Fibroblast of lung (primary cell): ENCODE measurements at regions not wholly inside any gene's neighbourhood (a gene's known extent, or its start where the extent isn't known, plus 50 kb on each side); places are given as distances from the start of the nearest gene placed in this dataset.

ENCODE experiments used
- DNase-seq, 2 donors: peaks; one replicate each; pipeline versions ENCODE4 v3.0.0 to v3.0.0-alpha.2; 2010; ENCODE audit warnings: low read depth in 2 of 2
- H2AFZ ChIP-seq: 2 replicates; pipeline ENCODE4 v1.5.1; 2012; ENCODE audit warnings: low read length, control low read depth, inconsistent platforms
- H3K27ac ChIP-seq: 2 replicates; pipeline ENCODE4 v1.5.1; 2011; ENCODE audit warnings: low read length, control low read depth; ENCODE audit not compliant: insufficient read depth
- H3K27me3 ChIP-seq: 2 replicates; pipeline ENCODE4 v1.5.1; 2011; ENCODE audit warnings: mild to moderate bottlenecking, low read length; ENCODE audit not compliant: control insufficient read depth, insufficient read depth
- H3K36me3 ChIP-seq: 2 replicates; pipeline ENCODE4 v1.5.1; 2011; ENCODE audit warnings: low read length; ENCODE audit not compliant: control insufficient read depth, insufficient read depth
- H3K4me1 ChIP-seq: 2 replicates; pipeline ENCODE4 v1.5.1; 2011; ENCODE audit warnings: low read length; ENCODE audit not compliant: control insufficient read depth, insufficient read depth; ENCODE audit errors: extremely low read depth
- H3K4me2 ChIP-seq: 2 replicates; pipeline ENCODE4 v1.5.1; 2011; ENCODE audit warnings: low read length, control low read depth; ENCODE audit not compliant: insufficient read depth; ENCODE audit errors: extremely low read depth
- H3K4me3 ChIP-seq, 4 experiments: fragments of 200-600 bp in 1 of 4; sonication (generic) in 1 of 4; replicated peaks in 1 of 4; 2 replicates each; pipeline ENCODE4 v1.5.1; 2011 to 2016; ENCODE audit warnings: low read length in 4 of 4, low read depth in 3 of 4, mild to moderate bottlenecking in 3 of 4, control low read depth in 2 of 4, inconsistent platforms in 1 of 4, mixed read lengths in 1 of 4; ENCODE audit not compliant: insufficient read depth in 1 of 4; ENCODE audit errors: control extremely low read depth in 1 of 4
- H3K79me2 ChIP-seq: 2 replicates; pipeline ENCODE4 v1.5.1; 2012; ENCODE audit warnings: mild to moderate bottlenecking, low read length, inconsistent platforms; ENCODE audit not compliant: control insufficient read depth, insufficient read depth
- H3K9ac ChIP-seq: 2 replicates; pipeline ENCODE4 v1.5.1; 2011; ENCODE audit warnings: mild to moderate bottlenecking, low read length, control low read depth; ENCODE audit not compliant: insufficient read depth
- H3K9me3 ChIP-seq: 2 replicates; pipeline ENCODE4 v1.5.1; 2012; ENCODE audit warnings: low read depth, low read length; ENCODE audit not compliant: control insufficient read depth, insufficient read depth
- H4K20me1 ChIP-seq: 2 replicates; pipeline ENCODE4 v1.5.1; 2011; ENCODE audit warnings: low read length; ENCODE audit not compliant: control insufficient read depth, insufficient read depth; ENCODE audit errors: extremely low read depth
- EZH2 ChIP-seq: IDR thresholded peaks from 2 replicates; pipeline ENCODE4 v1.5.1; 2012; ENCODE audit warnings: low read length, control low read depth, mild to moderate bottlenecking; ENCODE audit errors: missing control alignments
- TF ChIP-seq, protein P1 (sequence below), 2 donors: IDR thresholded peaks in 1 of 2; conservative IDR thresholded peaks in 1 of 2; 1 replicate in 1 of 2; 2 replicates in 1 of 2; pipeline ENCODE4 v1.5.1; 2011 to 2012; ENCODE audit warnings: low read length in 2 of 2, control low read depth in 1 of 2, inconsistent platforms in 1 of 2, low read depth in 1 of 2, mild to moderate bottlenecking in 1 of 2

DNA sequence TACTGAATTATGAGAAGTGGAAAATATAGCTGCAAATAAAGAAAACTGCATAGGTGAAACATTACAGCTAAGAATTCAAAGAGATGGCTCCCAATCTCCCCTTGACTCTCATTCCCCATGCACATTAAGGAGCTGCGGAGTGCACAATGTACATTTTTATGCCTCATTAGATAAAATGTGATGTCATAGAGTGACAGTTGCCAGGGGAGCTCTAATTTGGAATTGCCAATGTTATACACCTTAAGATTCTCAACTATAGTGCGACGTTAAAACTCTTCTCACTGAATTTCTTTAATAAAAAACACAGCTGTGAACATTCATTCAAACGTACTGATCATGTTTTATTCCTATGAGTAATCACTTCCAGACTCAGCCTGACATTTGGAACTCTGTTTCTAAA lies 386.9 kb upstream of the CELF2 start:
- Histone ChIP-seq H3K36me3 (no peaks in the 10 kb centered on the region), H4K20me1 (no peaks in the 10 kb centered on the region), H3K9me3 (no peaks in the 10 kb centered on the region), H3K27me3 (peaks cover 4% of the 10 kb centered on the region), H3K4me2 (no peak overlapping the region), H2AFZ (no peak overlapping the region), H3K79me2 (no peaks in the 10 kb centered on the region), H3K4me3 (no peak overlapping the region), H3K4me1 (no peaks in the 10 kb centered on the region), H3K27ac (no peak overlapping the region), H3K9ac (no peak overlapping the region)
- DNase-seq: no peak
- no peak for TF ChIP-seq EZH2
- TF ChIP-seq, protein P1, sequence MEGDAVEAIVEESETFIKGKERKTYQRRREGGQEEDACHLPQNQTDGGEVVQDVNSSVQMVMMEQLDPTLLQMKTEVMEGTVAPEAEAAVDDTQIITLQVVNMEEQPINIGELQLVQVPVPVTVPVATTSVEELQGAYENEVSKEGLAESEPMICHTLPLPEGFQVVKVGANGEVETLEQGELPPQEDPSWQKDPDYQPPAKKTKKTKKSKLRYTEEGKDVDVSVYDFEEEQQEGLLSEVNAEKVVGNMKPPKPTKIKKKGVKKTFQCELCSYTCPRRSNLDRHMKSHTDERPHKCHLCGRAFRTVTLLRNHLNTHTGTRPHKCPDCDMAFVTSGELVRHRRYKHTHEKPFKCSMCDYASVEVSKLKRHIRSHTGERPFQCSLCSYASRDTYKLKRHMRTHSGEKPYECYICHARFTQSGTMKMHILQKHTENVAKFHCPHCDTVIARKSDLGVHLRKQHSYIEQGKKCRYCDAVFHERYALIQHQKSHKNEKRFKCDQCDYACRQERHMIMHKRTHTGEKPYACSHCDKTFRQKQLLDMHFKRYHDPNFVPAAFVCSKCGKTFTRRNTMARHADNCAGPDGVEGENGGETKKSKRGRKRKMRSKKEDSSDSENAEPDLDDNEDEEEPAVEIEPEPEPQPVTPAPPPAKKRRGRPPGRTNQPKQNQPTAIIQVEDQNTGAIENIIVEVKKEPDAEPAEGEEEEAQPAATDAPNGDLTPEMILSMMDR (conservative IDR thresholded peaks at IDR 0.05 in 1 of 2, IDR thresholded peaks at IDR 0.05 in 1 of 2; ENCODE audit: low read depth in 1 of 2, low read length in 2 of 2): no peak

GRCh38 chr10:10642189-10642588 lies 375.5 kb upstream of the CELF2 start:
- Histone ChIP-seq H3K27me3 (no peaks in the 10 kb centered on the region), H3K79me2 (no peaks in the 10 kb centered on the region), H3K4me2 (no peak overlapping the region), H3K9ac (no peak overlapping the region), H3K9me3 (no peaks in the 10 kb centered on the region), H3K4me3 (no peak overlapping the region), H3K4me1 (no peaks in the 10 kb centered on the region), H2AFZ (no peak overlapping the region), H3K27ac (no peak overlapping the region), H4K20me1 (no peaks in the 10 kb centered on the region), H3K36me3 (no peaks in the 10 kb centered on the region)
- DNase-seq: no peak
- TF ChIP-seq, protein P1 (conservative IDR thresholded peaks at IDR 0.05 in 1 of 2, IDR thresholded peaks at IDR 0.05 in 1 of 2; ENCODE audit: low read depth in 1 of 2, low read length in 2 of 2): no peak
- no peak for TF ChIP-seq EZH2

DNA sequence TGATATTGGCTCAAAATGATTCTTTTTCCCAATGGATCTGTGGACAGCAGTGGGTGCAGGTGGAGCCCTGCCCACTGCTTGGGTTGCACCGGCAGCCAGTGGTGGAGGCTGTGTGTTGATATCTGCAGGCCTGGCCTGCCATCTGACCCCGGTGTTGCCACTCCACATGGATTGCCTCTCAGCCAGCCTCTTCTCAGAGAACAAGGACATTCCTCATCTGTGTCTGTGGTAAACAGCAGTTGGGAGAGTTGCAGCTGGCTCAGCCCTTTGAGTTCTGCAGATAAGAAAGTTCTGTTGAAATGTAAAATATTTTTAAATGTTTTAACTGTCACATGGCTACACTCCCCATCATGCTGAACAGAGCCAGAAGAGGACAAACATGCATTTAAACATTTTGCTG lies 374.9 kb upstream of the CELF2 start:
- Histone ChIP-seq H3K4me3 (no peak overlapping the region), H3K9ac (no peak overlapping the region), H2AFZ (no peak overlapping the region), H4K20me1 (no peaks in the 10 kb centered on the region), H3K27ac (no peak overlapping the region), H3K9me3 (no peaks in the 10 kb centered on the region), H3K36me3 (no peaks in the 10 kb centered on the region), H3K4me2 (no peak overlapping the region), H3K4me1 (no peaks in the 10 kb centered on the region), H3K27me3 (no peaks in the 10 kb centered on the region), H3K79me2 (no peaks in the 10 kb centered on the region)
- DNase-seq: peak; percentile 8 to 87
- TF ChIP-seq, protein P1 (conservative IDR thresholded peaks at IDR 0.05 in 1 of 2, IDR thresholded peaks at IDR 0.05 in 1 of 2; ENCODE audit: low read depth in 1 of 2, low read length in 2 of 2): no peak
- TF ChIP-seq EZH2: no peak
